AG20443 (cell line): ENCODE measurements at regions not wholly inside any gene's neighbourhood (a gene's known extent, or its start where the extent isn't known, plus 50 kb on each side); places are given as distances from the start of the nearest gene placed in this dataset.

Experiments used
- DNase-seq: peaks from one replicate; pipeline ENCODE4 v3.0.0; 2012; ENCODE audit warnings: low spot score, mixed read lengths

- peak; percentile 30 for DNase-seq
Measured at GRCh38 chr11:116557282-116557681, 215.5 kb downstream of the BUD13 start.

GRCh38 chr11:116556483-116556882, 216.3 kb downstream of the BUD13 start:
- no peak for DNase-seq

- DNase-seq: no peak
Measured at GRCh38 chr11:116553482-116553881, 219.3 kb downstream of the BUD13 start.

GRCh38 chr11:116551576-116551975, 221.2 kb downstream of the BUD13 start:
- DNase-seq: no peak

- no peak for DNase-seq
Measured at GRCh38 chr11:116548256-116548655, 224.5 kb downstream of the BUD13 start.

GRCh38 chr11:116547571-116547970, 225.2 kb downstream of the BUD13 start:
- no peak for DNase-seq

- no peak for DNase-seq
Measured at GRCh38 chr11:116545912-116546311, 226.9 kb downstream of the BUD13 start.

- DNase-seq: no peak
Measured at GRCh38 chr11:116544721-116545120, 228.1 kb downstream of the BUD13 start.

- DNase-seq: no peak
Measured at GRCh38 chr11:116543911-116544475, 228.8 kb downstream of the BUD13 start.

- DNase-seq: no peak
Measured at GRCh38 chr11:116543099-116543498, 229.7 kb downstream of the BUD13 start.

- no peak for DNase-seq
Measured at GRCh38 chr11:116542406-116542805, 230.4 kb downstream of the BUD13 start.

- DNase-seq: no peak
Measured at GRCh38 chr11:116541460-116541859, 231.3 kb downstream of the BUD13 start.

GRCh38 chr11:116540645-116541304, 232.0 kb downstream of the BUD13 start:
- DNase-seq: no peak

- DNase-seq: no peak
Measured at GRCh38 chr11:116539836-116540418, 232.9 kb downstream of the BUD13 start.

GRCh38 chr11:116539211-116539610, 233.6 kb downstream of the BUD13 start:
- no peak for DNase-seq

- no peak for DNase-seq
Measured at GRCh38 chr11:116538677-116539076, 234.1 kb downstream of the BUD13 start.

- DNase-seq: no peak
Measured at GRCh38 chr11:116537709-116538108, 235.1 kb downstream of the BUD13 start.

- no peak for DNase-seq
Measured at GRCh38 chr11:116537121-116537520, 235.7 kb downstream of the BUD13 start.

GRCh38 chr11:116536416-116536815, 236.4 kb downstream of the BUD13 start:
- no peak for DNase-seq

- DNase-seq: no peak
Measured at GRCh38 chr11:116535994-116536393, 236.8 kb downstream of the BUD13 start.

GRCh38 chr11:116535120-116535519, 237.7 kb downstream of the BUD13 start:
- no peak for DNase-seq

GRCh38 chr11:116534270-116534975, 238.4 kb downstream of the BUD13 start:
- DNase-seq: no peak

- no peak for DNase-seq
Measured at GRCh38 chr11:116533186-116533825, 239.5 kb downstream of the BUD13 start.
